GM11168 (cell line): ENCODE measurements at regions not wholly inside any gene's neighbourhood (a gene's known extent, or its start where the extent isn't known, plus 50 kb on each side); places are given as distances from the start of the nearest gene placed in this dataset.

Source experiments
- in situ Hi-C: fragments of 300-500 bp; cut with MboI; formaldehyde crosslinking; loops from one replicate; pipeline ENCODE4 v1.12.0; 2022; ENCODE audit warnings: low sequenced_read_pairs; ENCODE audit not compliant: unreplicated experiment

DNA sequence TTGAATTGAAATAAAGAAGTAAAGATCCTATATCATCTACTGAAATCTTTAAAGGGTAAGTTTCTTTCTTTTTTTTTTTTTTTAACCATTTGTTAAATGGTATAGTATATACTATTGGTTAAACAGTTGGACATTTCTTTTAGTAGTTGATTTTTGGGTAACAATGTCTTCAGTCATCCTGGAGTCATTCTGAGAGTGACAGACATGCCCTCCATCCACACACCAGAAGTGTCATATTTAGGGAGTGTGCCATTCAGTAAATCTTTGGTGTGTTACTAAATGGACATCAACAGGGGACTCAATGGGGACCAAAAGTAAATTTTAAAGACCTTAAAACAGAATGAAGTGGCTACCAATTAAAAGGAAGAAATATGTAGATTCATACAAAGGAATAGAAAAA is 50.8 kb upstream of the SLC39A10 start:
- in situ Hi-C loops, result no loop called here

DNA sequence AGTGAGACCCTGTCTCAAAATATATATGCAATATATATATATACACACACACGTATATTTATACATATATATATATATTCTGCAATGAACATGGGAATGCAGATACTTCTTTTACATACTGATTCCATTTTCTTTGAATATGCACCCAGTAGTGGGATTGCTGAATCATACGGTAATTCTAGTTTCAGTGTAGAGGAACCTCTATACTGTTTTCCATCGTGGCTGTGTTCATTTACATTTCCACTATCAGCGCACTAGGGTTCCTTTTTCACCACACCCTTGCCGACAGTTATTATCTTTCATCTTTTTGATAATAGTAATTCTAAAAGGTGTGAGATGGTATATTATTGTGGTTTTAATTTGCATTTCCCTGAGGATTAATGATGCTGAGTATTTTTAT is 52.3 kb upstream of the SLC39A10 start:
- in situ Hi-C loops, result no loop called here

DNA sequence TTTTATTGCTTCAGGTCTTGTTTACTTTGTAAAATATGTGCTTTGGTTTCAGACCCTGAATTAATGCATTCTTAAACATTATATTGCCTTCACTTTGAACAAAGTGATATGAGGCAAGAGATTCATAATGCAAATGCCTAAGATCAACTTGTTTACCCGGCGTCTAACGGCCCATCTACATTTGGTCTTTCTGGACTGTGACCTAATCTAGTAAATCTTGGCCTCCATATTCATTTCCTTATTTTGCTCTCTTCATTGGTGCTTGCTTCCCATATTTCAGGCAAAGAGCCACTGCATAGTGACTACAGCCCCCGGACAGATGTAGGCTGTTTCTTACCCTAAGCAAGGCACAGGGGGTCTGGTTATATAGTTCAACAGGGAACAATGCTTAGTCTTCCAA is 53.0 kb upstream of the SLC39A10 start:
- in situ Hi-C loops, result no loop called here

DNA sequence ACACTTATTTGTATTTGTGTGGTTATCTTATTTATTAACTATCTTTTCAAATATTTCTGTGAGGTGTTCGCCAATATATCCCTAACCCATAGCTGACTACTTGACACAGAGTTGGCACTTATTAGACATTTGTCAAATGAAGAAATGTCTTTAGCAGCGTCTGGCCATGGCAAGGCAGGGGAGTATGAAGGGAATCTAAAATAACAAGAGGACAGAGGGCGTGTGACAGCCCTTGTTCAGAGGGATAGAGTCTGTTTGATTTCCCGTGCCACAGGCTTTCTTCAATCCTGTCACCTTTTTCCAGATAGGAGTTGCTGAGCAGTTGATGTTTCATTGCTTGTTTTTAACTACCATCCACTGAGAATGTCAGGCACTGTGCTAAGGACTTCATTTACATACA is 53.6 kb upstream of the SLC39A10 start:
- in situ Hi-C loops, result no loop called here

DNA sequence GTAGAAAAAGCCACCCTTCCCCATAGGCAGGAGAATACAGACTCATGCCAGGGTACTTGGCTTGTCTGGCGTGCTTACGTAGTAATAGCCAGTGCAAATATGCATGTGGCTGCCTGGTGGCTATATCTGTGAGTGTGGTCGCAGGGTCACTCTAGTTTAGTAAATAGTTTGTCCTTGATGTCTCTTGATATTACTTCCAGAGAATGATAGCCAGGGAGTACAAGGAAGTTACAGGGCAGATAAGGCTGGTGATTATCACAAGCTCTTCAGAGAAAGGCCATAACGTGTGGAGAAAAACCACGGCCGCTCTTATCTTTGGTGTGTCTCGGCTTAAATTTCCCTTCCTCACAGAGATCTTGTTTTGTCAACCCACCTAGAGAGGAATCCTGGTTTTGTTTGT is 54.3 kb upstream of the SLC39A10 start:
- in situ Hi-C loops, result no loop called here

DNA sequence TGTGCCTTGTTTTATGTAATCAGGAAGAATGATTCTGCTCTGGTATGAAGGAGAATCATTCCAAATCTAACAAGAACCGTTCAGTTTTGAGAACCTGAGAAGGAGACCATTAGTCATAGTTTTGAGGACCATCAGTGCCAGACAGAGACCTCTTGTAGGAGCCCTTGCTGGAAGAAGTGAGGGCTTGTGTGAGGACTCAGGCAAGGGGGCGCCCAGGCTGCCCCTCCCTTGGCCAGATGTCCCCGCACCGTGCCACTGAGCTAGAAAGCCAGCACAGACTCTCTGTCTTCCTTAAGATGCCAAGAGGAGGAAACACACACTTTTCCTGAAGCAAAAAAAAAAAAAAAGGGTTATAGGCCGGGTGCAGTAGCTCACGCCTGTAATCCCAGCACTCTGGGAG is 55.7 kb upstream of the SLC39A10 start:
- in situ Hi-C loops, result no loop called here

DNA sequence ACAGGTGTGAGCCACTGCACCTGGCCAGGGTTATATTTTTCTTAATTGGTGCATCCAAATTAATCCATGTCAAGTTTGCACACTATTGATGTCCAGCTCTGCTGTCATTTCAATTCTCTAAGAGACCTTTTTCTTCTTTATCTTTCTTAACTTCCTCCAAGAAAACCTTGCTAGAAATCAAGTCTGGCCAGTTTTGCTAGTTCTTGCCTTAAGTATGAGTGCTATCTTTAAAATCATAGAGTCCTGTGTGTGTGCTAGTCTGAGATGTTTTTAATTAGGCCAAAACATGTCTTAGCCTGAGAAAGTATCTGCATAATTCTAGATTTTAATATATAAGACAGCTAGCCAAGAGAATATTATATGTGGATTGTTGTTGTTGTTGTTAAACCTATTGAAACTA is 56.2 kb upstream of the SLC39A10 start:
- in situ Hi-C loops, result no loop called here

DNA sequence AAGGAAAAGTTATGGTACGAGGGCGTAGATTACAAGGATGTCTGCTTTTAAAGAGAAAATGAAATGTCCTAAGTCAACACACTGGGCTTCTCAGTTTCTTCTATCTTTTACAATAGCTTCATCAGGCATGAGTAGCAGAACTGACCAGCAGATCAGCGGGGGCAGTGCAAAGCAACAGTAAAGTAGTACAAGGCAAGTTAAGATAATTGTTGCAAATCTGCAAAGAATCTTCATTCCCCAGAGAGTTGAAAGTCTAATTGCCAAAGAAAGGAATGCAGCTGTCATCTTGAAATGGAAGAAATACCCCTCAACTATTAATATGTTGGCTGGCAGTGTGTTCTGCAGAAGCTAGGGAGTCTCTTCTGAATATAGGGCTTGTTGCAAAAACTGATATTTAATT is 60.2 kb upstream of the SLC39A10 start:
- in situ Hi-C loops, result no loop called here

DNA sequence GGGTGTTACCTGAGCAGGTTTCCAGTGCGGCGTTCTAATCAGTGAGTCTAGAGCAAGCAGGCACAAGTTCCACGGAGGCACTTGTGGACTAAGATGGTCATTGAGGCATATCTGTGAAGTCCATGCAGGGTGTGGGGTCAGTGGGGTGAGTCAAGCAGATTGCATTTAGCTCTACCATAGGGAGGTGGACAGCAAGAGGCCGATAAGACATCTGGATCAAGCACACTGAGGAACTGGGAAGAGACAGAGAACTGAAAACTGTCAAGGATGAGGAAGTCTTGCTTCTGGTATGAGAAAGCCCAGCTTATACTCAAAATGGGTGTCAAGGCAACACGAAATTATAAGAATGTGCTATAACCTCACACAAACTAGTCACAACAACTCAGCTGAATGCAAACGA is 61.2 kb upstream of the SLC39A10 start:
- in situ Hi-C loops, result no loop called here

DNA sequence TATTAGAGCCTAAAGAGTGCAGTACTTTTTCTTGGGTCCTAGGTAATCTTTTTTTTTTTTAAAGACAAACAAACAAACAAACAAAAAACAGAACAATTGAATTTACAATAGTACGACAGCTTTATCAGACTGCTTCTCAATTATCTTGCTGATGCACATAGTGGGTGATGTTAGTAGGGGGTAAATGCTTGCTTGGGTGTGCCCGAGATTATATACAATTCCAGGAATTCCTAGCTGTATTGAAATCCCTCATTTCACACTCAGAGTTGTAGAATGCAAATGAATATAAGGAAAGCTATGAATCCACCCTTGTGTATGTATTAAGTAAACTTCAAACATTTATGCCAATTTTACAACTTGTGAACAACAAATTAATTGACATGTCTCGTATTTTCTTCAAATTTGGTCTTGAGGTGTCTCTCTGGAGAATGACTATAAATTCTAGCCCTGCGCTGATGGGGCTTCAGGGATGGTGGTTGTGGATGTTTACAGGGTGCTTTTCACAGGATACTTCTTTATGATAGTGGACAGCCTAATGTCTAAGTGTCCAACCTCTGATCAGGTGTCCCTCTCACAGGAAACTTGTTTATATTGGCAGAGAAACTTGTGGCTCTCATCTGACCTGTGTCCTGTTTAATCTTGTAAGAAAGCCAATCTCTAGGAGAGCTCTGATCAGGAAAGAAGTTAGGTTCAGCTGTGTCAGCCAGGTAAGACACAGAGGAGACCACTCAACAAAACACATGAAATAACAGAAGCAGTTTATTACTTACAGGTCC is 61.9 kb upstream of the SLC39A10 start:
- in situ Hi-C loops, result no loop called here

DNA sequence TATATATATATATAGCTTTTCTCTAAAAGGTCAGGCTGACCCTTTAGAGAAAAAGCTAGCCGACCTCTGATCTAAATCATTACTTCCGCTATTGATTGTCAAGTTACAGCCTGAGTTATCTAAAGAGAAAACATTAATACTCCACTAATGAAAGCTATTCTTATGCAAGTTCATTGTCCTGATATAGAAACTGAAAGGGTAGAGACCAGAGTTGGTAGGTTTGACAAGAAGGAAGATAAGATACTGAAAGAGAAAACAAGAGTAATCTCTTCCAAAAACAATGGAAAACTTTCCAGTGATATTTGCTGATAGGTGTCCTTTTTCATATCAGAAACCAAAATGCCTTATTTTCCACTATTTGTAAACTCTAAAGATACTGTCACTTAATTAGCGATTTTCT is 62.8 kb upstream of the SLC39A10 start:
- in situ Hi-C loops, result no loop called here

DNA sequence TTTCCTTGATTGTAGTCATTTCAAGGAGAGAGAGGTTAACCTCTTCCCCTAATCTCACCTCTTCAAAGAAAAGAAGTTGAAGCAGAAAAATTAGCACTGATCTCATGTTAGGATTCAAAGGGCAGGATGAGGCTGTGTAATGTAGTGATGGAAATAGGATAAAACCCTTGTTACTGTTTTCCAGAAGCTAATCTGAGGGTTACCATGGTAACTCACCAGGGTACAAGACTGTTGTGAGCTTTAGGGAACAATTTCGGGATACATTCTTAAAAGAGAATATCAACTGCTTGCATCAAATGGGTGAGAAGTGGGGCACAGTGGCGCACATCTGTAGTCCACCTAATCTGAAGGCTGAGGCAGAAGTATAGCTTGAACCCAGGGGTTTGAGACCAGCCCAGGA is 64.9 kb upstream of the SLC39A10 start:
- in situ Hi-C loops, result no loop called here

DNA sequence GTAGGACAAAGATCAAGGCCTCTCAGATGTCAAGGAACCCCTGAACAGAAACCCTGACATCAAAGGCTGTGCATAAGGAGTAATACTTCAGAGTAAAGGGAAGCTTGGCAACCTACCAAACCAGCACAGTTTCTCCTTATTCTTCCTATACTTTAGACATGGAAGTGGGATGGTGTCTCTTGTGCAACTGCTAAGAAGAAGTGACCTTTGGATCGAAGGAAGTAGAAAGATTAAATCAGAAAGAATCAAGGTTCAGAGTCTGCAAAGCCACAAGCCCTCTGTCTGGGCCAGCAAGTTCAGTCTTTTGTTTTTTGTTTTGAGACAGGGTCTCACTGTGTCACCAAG is 66.2 kb upstream of the SLC39A10 start:
- in situ Hi-C loops, result no loop called here

DNA sequence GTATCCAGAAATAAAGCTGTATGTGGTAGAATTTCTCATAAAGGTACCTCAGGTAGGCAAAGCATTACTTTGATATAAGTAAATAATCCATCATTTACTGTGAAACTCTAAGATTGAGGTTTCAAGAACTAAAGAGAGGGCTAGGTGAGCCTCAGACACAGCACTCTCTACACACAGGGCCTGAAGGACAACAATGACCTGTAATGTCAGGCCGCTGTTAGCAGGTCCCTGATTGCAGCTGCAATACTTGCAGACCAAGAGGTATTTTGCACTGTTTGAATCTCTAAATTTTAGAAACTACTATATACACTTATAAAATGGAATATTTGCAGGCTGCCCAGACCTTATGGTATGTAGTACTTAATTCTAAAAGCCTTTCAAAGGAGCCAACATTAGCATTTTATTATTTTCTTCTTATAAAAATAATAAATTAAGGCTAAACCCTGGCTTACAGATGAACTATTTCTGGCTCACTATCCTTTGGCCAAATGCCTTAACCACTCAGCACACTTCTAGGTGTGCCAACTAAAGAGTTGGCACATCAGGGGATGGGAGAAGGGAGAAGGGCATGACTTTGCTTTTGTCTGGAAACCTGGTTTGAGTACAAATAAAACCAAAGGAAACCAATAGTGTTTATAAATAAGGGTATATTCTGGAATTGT is 66.7 kb upstream of the SLC39A10 start:
- in situ Hi-C loops, result no loop called here

DNA sequence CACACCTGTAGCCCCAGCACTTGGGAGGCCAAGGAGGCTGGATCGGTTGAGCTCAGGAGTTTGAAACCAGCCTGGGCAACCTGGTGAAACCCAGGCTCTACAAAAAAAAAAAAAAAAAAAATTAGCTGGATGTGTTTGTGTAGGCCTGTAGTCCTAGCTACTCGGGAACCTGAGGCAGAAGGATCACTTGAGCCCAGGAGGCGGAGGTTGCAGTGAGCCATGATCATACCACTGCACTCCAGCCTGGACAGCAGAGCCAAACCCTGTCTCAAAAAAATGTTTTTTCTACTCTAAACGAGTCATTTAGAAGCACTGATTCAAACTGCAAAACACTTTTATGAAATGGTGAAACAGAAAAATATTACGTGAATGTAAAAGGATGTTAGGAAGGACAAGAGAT is 69.1 kb upstream of the SLC39A10 start:
- in situ Hi-C loops, result no loop called here

DNA sequence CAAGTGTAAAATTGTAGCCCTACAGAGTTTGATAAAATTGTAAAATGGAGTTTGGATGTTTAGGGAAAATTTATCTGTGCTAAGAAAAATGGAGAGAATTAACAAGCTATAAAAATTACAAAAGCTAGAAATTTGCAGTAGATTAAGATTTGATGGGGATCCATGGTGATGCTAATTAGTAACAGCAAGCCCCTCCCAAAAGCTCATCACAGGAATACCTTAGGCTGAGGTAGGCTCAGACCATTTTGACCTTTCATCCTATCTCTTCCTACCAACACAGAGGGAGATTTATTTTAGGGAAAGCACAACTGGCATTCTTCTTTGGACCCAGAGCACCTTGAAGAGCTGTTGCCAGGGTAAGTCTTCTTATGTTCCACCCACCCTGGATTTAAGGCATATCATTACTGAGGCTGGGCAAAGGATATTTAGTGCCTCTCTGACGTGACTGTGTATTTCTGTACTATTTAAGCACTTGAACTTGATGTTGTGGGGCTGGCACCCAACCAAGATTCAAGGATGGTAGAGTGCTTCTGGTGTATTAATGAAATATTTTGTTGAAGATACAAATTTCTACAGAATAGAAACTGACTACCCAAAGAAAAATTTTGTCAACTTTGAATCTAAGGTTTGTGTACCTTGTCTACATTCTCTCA is 70.8 kb upstream of the SLC39A10 start:
- in situ Hi-C loops, result no loop called here

DNA sequence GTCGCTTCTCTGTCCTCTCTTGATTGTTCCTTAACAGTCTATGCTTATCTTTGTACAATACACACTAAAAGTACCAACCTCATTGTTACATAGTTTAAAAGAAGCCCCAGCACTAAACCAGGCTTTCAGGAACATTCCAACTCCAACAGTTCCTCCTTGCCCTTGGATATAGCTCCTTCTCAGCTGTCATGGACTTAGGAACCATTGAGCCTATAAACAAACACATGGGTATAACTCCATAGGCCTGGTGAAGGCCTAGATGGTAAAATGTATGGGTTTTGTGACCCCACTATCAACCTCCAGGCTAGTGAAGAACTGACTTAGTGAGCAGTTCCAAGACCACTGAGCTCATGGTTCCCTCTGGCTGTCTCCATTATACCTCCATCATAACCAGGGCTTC is 74.8 kb upstream of the SLC39A10 start:
- in situ Hi-C loops, result no loop called here

DNA sequence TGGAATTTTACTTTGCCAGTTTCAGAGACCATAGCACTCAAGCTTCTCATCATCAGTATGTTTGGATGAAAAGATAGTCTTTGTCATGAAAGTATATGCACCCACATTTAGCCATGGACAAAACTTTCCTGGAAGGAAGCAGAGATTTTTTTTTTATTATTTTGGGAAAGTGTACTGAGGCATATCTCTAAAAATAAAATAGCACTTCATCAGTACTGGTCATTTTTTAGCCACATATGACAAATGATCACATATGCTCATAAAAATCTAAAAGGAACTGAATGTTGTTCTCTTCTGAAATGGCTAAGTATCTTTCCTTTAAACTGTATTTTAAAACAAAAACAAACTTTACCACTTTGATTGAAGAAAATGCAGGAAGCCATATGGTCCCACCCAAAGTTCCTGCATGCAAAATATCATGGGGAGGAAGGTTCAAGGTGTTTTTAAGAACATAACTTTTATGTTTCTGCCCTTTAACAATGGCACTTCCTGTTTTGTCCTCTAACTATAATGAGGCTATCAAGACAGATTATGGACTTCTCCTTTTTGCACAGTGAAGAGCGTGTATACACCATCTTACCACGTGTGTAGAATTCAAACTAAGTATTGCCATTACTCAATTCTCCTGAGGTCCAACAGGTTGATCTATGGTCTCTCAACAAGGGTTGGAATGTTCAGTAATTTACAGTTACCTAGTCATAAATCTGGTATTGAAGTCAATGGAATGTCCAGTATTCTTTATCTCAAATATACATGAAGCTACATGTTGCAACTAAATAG is 77.1 kb upstream of the SLC39A10 start:
- in situ Hi-C loops, result no loop called here

DNA sequence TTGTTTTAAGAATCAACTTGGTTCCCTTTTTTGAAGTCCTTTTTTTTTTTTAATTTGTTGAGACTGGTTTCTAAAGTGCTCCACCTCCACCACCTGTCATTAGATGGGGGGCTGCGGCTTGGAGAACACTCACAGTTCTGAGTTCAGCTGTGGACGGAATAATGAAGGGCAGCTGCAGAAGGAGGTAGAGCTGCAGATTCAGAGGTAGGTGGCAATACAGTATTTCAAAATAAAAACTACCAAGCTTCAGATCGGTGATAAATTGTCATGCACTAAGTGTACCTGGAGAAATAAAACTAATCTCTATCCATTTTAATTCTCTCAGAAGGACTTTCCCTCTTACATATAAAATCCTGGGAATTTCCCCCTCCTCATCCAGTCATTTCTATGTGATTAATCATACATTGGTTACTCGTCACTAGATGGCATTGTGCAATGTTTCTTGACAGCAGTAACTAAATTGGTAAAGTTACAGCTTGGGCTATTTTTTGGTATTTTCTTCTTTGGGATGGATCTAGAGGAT is 81.1 kb upstream of the SLC39A10 start:
- in situ Hi-C loops, result no loop called here

DNA sequence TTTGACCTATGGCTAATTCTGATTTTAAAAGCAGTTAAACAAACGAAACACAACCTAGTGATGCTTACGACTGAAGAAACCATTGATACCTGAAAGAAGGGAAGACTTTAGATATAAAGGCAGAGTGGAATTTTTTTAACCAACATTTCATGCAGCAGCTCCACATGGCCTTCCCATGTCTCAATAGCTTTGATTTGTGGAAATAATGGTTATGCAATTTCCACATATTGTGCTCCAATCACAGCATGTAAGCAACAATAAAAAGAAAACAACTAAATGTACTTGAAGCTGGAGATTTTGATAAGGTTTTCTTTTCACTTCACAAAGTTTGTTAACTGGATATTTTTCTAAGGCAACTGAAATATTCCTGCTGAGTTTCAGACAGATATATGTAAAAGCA is 82.0 kb upstream of the SLC39A10 start:
- in situ Hi-C loops, result no loop called here

DNA sequence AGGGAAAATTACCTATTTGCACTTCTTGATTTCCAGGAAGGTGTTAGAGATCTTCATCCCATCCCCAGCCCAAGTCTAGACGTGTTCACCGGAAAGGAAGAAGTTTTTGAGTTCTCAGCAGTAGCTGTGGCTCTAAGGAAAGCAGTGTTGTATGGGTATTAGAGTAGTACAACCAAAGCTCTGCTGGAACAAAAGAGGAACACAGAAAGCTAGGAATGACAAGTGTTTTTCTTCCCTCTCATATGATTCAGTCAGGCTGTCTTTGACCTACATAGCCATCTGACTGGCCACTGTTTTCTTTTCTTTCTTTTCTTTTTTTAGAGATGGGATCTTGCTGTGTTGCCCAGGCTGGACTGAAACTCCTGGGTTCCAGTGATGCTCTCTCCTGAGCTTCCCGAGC is 82.7 kb upstream of the SLC39A10 start:
- in situ Hi-C loops, result loop anchor here (25.0 kb wide), 1 partner anchor 488 kb away; the partner anchor contains the start of gene DNAH7
